ENCODE measurements at regions not wholly inside any gene's neighbourhood (a gene's known extent, or its start where the extent isn't known, plus 50 kb on each side); places are given as distances from the start of the nearest gene placed in this dataset.
"Not testable (repeated sequence)": the region's sequence is repeated elsewhere in the genome, so short reads cannot be mapped to it uniquely, and the experiment has no call there.

DNA sequence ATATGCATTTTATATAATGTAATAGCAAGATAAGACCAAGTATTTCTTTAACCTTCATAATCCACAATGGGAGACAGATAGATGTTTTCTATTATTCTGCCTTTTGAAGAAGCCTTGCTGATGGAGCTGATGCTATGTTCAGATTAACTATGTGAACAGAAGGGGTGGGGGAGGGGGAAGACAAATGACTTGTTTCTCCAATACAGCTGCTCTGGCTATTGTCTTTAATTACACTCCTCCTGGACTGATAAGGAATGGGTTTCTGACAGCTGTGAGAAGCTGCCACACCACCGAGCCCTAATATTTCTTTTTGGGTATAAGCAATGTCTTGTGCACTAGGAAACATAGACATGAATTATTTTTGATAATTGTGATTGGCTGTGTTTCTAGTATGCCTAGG lies 62.0 kb downstream of the CAVIN4 start:
- no peak for DNase-seq (ENCODE audit: low read depth in 2 of 3, low spot score in 2 of 3)

DNA sequence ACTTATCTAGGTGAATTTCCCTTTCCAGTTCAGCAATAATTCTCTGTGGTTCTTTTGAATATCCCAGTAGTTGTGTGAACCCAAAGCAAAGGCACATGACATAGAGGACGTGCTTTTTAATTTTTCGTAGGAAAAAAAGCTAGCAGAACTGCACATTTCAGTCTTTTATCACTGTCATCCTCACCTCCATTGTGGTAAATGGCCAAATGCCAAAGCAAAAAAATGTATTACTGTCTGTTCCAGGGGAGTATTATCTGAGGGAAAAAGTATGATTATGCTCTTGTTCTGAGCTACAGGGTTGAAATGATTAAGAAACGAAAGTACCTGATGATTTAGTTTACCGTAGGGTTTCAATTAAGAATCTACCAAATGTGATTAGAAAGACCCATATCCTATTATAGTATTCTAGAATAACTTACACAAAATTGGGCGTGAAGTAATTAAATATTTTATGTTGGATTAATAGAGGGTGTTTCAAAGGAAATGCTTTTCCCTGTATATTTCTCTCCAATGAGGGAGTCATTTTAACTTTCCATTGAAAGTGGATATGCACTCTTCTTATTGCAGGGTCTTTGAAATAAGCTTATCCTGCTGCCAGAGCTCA lies 62.7 kb downstream of the CAVIN4 start:
- DNase-seq (ENCODE audit: low read depth in 2 of 3, low spot score in 2 of 3), result no peak

DNA sequence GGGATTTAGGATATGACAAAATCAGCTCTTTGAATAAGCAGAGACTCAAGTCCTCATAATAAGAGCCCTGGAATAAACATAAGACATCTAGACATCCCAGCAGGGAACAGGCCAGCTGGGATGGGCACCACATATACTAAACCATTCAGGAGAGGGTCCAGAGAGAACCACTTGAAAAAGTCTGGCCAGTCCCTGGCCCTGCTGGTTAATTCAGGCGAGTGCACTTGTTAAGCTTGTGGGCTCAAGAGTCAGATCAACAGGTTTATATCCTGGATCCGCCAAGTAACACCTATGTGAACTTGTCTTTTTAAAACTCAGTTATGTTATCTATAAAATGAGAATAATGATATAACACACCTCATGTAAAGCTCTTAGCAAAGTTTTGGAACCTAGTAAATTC lies 63.3 kb downstream of the CAVIN4 start:
- no peak for DNase-seq (ENCODE audit: low read depth in 2 of 3, low spot score in 2 of 3)

DNA sequence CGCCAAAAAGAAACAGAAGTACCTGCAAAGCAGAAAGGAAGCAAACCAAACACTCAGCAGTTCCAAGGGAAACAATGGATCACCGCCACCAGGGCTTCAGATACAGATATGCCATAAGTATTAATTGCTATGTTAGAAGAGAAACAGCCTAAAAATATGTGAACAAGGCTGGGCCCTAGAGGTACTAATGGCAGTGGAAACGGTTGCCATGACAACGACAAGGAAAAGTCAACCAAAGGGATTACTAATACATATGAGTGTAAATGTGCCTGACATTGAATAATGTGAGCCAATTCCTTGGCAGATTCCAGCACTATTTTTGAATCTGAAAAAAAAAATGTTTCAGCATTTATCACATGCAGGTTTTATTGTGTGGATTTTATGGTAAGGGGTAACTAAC lies 75.0 kb downstream of the CAVIN4 start:
- DNase-seq (ENCODE audit: low read depth in 2 of 3, low spot score in 2 of 3), result no peak

DNA sequence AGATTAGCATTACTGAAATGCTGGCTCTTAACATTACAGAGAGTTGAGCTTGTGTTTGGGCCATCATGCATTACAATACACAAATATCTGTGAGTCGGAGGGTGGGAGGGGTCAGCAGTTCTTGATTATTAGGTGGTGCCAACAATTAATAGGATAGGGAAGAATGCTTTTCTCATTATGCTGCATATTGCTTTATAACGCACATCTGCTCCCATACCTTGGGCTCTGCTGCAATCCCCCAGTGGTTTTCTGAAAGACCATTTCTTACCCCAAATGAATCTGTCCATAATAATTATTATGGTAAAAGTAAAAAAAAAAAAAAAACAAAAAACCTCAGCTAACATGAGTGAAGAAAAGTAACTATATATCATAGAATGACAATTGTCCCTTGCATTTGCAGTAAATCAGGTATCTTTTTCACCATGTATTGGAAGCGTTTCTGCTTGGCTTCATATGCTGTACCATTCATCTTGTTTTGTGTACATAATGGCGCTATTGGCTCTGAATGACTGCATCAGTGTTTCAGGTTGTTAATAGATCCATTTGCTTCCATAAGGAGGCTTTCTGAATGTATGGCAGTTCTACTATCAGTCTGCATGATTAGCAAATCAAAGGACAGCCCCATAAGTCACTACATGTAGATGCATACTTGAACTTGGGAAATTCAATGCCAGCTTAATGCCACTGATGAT lies 75.9 kb downstream of the CAVIN4 start:
- DNase-seq (ENCODE audit: low read depth in 2 of 3, low spot score in 2 of 3), result no peak

DNA sequence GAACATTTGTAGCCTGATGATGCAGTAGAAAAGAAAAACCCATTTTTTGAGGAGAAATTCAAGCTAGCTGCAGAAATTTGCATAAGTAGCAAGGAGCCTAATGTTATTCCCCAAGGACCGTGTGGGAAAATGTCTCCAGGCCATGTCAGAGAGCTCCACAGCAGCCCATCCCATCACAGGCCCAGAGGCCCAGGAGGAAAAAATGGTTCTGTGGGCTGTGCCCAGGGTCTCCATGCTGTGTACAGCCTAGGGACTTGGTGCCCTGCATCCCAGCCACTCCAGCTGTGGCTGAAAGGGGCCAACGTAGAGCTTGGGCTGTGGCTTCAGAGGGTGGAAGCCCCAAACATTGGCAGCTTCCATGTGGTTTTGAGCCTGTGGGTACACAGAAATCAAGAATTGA lies 79.0 kb downstream of the CAVIN4 start:
- not testable (repeated sequence) for DNase-seq (ENCODE audit: low read depth in 2 of 3, low spot score in 2 of 3)

DNA sequence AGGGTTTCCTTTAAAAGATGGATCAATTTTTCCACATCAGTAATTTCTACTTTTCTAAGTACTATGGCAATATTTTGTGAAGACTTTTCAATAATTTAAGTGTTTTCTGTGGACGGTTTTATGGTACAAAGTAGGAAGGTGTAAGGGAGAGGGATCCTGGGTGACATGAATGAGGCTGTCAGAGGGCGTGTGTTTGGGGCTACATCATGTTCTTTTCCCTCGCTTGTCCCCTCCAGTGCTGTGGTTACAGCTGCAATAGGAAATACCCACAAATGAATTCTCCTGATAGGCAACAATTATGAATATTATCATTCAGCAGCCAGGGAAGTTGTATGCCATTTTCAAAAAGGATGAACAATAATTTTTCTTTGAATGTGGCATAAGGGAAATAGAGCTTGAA lies 83.8 kb downstream of the CAVIN4 start:
- DNase-seq (ENCODE audit: low read depth in 2 of 3, low spot score in 2 of 3), result no peak

DNA sequence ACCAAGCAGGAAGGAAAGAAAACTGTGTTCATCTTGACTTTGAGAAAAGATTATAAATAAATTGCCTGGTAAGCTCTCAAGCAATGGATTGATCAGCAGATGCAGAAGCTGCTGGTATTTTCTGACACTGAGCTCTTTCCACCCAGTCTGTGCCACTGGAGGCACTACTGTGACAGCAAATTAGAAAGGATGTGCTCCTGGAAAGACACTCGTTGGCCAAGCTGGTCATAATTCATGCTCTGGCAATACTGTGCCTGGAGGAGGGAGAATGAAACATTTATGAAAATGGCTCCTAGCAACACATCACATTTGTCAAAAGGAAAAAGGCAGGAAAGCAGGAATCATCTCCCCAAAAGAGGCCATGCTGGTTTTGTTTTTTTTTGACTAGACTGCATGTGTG lies 84.2 kb downstream of the CAVIN4 start:
- DNase-seq (ENCODE audit: low read depth in 2 of 3, low spot score in 2 of 3), result no peak

DNA sequence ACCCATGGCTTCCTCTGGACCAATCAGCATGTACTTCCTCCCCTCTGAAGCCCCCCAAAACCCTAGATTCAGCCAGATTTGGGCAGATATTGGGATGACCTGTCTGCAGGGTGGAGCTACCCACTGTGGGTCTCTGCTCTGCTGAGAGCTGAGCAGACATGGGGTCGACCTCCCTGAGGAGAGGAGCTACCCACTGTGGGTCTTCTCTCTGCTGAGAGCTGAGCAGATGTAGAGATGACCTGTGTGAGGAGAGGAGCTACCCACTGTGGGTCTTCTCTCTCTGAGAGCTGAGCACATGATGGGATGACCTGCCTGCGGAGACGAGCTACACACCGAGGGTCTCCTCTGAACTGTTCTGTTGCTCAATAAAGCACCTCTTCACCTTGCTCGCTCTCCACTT lies 89.6 kb downstream of the CAVIN4 start:
- DNase-seq (ENCODE audit: low read depth in 2 of 3, low spot score in 2 of 3), result no peak

DNA sequence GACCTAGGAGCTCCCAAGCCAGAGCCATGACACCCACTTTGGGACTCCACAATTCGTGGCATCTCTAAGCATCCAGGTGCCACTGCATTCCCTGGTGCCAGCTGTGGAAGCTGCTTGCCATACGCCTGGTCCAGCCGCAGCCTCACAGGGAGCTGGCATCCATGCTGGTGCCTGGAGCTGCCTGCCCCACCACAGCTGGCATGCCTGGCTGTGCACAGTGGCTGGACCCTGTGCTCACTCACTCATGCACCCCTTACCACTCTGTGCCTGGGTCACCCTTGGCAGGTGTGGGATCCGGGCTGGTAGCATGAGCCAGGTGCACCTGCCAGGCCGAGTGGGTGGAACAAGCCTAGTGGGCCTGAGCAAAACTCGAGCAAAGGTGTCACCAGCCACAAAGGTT lies 90.1 kb downstream of the CAVIN4 start:
- no peak for DNase-seq (ENCODE audit: low read depth in 2 of 3, low spot score in 2 of 3)

DNA sequence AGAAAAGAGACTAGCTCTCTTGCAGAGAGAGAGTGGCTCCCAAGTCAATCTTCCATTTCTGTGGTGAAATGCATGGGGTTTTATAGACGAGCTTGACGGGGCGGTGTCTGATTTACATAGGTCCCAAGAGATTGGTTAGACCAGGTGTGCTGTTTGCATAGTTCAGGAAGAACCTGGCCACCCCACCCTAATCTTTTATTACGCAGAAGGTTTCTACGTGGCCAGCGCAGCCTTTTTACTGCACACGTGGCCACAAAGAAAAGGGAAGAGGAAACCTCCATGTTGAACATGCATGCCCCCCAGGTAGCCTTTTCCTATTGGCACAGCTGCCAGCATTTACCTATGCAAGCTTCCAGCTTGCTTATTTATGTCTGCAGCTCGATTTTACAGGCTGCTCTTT lies 92.1 kb downstream of the CAVIN4 start:
- no peak for DNase-seq (ENCODE audit: low read depth in 2 of 3, low spot score in 2 of 3)

DNA sequence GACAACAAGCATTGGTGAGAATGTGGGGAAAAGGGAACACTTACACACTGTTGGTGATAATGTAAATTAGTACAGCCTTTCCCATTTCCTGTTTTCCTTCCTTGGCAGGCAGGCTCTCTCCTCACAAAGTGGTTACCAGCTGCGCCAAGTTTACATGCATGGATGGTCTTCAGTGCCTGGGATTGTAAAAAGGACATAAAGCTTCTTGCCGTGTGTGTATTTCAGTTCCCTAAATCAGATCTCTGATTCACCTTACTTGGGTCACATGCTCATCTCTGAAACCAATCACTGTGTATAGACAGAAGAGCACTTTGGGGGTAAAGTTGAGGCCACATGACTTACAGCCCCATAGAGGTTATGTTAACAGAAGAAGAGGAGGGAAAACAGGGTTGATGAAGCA lies 92.8 kb downstream of the CAVIN4 start:
- no peak for DNase-seq (ENCODE audit: low read depth in 2 of 3, low spot score in 2 of 3)

DNA sequence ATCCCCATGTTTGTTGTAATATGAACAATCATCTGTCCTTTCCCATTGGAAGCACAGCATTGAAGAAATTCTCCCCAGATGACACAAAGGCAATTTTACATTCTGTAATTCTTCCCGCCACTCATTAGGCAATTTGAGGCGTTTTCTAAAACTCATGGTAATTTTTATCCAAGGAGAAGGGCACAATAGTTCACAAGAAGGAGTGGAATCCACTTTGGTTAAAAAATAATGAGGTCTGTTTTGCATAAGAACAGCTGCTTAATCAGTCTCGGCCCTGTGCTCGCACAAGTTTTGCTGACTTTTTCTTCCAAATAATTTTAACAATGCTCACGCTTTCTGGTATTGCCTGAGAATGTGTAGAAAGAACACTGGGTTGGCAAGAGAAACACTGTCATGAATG lies 94.0 kb downstream of the CAVIN4 start:
- DNase-seq (ENCODE audit: low read depth in 2 of 3, low spot score in 2 of 3), result no peak

DNA sequence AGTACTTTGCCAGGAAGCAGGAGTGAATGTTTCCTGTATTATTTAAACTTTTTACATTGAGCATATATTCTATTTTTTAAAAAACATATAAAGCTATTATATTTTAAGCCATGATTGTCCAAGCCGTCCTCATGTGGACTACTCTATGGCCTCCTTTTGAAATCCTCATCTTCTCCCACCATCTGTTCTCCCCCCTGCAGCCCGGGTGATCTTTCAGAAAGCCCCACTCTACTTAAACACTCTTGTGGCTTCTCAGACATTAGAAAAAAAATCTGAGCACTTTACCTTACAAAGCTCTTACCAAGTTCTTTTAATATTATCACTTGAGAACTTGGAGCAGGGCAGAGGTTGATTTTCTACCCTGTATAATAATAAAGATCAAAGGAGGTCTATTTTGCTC lies 95.4 kb downstream of the CAVIN4 start:
- DNase-seq (ENCODE audit: low read depth in 2 of 3, low spot score in 2 of 3), result no peak

DNA sequence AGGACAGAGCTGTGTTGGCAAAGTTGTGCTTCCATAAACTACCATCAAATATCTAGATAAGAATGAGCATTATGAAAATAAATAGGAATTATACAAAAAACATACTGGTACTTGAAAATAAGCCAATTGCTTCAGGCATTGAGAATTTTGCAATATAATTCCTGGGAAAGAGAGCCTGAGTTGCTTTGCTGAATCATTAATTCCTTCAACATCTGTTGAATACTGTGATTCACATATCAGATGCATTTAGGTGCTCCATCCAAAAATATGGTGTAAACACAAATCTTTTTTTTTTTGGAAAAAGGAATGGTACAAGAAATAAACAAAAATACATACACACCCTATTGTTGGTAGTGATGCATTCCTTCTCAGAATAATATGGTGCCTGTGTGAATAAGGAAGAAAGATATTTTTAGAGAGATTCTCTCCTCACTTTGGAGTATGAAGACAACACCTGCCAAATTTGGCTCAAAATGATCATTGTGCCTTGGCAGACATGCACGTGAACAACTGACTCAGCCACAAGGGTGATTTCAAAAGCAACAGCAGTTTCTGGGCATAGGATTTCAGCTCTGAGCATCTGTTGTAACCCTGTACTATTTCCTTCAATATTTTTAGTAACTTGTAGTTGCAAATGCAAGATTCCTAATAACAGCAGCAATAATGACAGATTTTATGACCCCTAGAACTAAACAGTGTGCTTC lies 96.7 kb downstream of the CAVIN4 start:
- DNase-seq (ENCODE audit: low read depth in 2 of 3, low spot score in 2 of 3), result no peak

DNA sequence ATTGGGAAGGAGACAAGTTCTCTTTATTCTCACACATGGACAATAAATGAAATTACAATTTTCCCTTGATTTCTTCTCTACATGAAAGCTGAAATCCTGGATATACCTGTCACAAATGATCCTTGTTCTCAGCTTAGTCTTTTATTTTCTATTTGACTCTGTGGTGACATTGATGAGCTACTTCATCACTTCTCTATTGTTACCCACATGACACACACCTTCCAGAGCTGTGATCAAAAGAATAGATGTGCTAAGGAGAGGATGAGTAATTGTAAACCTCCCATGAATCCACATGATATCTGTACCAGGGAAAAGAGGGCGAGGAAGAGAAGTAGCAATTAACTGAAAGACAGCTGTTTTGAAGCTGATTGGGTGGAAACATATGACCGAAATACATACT lies 102.0 kb downstream of the CAVIN4 start:
- no peak for DNase-seq (ENCODE audit: low read depth in 2 of 3, low spot score in 2 of 3)

DNA sequence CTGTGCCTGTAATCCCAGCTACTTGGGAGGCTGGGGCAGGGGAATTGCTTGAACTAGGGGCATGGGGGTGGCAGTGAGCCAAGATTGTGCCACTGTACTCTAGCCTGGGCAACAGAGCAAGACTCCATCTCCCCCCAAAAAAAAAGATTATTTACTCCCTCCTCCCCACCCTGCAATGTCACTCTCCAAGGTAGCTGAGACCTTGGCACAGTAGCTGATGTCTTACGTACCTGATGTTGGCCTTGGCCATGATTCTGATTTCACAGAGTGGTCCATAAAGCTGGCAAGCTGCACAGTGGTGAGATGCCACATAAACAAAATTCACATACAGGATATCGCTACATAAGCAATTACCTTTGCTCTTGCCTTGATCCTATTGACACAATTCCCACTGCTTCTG lies 108.5 kb downstream of the CAVIN4 start:
- no peak for DNase-seq (ENCODE audit: low read depth in 2 of 3, low spot score in 2 of 3)

DNA sequence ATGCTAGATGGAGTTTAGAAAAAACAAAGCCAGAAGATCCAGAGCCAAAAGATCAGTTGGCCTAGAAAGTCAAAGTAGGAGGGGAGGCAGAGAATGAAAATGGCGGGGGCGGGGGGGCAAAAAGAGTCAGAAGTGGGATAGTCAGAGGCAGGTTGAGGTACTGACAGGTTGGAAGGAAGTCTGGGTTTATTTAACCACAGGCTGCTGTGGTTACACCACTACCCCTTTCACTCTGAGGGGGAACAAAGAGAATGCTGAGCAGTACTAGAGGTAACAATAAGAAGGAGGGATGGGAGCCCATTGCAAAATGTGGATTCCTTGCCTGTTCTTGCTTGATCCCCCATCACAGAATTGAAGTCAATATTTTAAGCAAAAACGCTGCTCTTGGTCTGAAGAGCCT lies 111.8 kb downstream of the CAVIN4 start:
- DNase-seq (ENCODE audit: low read depth in 2 of 3, low spot score in 2 of 3), result peak in 2 of 3 donors; percentile 22 to 59

DNA sequence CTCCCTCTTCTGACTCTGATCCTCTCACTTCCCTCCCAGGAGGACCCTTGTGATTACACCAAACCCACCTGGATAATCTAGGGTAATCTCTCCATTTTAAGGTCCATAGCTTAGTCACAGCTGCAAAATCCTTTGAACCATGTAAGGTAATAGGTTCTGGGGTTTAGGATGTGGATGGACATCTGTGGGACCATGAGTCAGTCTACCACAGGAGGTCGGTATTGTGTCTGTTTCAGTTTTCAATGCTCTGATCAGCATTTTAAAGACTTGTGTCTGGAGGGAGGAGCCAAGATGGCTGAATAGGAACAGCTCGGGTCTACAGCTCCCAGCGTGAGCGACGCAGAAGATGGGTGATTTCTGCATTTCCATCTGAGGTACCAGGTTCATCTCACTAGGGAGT lies 112.6 kb downstream of the CAVIN4 start:
- DNase-seq (ENCODE audit: low read depth in 2 of 3, low spot score in 2 of 3), result no peak

DNA sequence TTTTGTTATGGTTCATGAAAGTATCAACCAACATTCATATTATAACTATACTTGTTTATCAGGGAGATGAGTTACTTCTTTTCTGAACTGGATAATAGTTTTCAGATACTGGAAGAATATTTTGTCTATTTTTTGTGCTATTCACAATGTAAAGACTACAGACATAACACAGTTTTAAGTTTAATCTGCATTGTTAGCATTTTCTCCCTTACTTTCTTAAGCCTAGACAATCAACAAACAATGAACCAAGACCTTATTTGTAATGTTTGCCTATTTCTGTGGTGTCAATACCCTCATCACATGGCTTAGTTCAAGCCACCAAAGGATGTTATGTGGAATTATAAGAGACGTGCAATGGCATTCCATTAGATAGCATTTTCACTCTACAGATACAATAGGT lies 119.5 kb downstream of the CAVIN4 start:
- no peak for DNase-seq (ENCODE audit: low read depth in 2 of 3, low spot score in 2 of 3)

DNA sequence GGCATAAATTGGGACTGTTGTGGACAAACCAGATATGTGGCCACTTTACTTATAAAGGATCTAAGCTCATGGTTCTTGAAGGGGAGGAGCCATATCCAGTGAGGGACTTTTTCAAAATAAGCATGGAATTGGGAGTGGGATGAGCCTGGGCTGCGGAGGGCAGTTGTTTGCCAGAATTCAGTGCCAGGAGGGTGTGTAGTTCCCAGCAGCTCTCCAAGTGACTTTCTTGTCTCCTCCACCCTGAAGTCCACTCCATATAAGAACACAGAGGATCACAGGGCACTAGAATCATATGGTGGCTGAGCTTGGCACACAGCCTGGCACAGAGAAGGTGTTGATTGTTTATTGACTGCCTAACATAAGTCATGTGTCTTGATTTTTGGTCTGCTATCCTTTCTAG lies 121.1 kb downstream of the CAVIN4 start:
- DNase-seq (ENCODE audit: low read depth in 2 of 3, low spot score in 2 of 3), result no peak

DNA sequence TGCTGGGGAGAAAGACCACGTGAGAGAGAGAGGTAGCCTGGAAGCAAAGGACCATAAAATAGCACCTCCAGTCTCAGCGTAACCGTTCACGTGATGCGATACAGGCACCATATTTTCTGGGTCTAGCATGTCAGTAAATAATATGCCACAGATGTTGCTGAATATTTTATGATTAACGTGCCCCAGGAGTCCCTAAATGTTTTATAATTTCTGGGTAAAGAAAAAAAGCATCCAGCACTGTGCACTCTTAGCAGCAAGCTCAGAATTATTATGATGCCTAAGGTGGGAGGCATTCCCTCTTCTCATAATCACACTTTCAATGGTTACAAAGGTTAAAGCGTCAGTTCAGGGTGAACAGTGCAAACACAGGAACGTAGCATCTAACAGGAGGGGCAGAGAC lies 121.8 kb downstream of the CAVIN4 start:
- no peak for DNase-seq (ENCODE audit: low read depth in 2 of 3, low spot score in 2 of 3)
